NCI-H146 treated with DMSO at 0.1 percent for 48 hours (cell line): ENCODE measurements at regions not wholly inside any gene's neighbourhood (a gene's known extent, or its start where the extent isn't known, plus 50 kb on each side); places are given as distances from the start of the nearest gene placed in this dataset.
A peak's percentile ranks its signal among the peaks of the same experiment; 100 is the strongest.
"Not testable (repeated sequence)": the region's sequence is repeated elsewhere in the genome, so short reads cannot be mapped to it uniquely, and the experiment has no call there.

ENCODE experiments used
- DNase-seq: peaks from one replicate; lab custom pipeline; 2025; ENCODE audit not compliant: unreplicated experiment; lab: John Stamatoyannopoulos, UW

GRCh38 chr2:35821675-35822074, 533.9 kb upstream of the CRIM1 start:
- peak; percentile 84 for DNase-seq

- DNase-seq: no peak
Observed at GRCh38 chr2:35820391-35820790, 535.2 kb upstream of the CRIM1 start.

GRCh38 chr2:35819033-35819432, 536.5 kb upstream of the CRIM1 start:
- no peak for DNase-seq

DNA sequence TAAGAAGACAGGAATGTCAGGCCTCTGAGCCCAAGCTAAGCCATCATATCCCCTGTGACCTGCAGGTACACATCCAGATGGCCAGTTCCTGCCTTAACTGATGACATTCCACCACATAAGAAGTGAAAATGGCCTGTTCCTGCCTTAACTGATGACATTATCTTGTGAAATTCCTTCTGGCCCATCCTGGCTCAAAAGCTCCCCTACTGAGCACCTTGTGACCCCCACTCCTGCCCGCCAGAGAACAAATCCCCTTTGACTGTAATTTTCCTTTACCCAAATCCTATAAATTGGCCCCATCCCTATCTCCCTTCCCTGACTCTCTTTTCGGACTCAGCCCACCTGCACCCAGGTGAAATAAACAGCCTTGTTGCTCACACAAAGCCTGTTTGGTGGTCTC, 537.2 kb upstream of the CRIM1 start:
- DNase-seq: not testable (repeated sequence)

DNA sequence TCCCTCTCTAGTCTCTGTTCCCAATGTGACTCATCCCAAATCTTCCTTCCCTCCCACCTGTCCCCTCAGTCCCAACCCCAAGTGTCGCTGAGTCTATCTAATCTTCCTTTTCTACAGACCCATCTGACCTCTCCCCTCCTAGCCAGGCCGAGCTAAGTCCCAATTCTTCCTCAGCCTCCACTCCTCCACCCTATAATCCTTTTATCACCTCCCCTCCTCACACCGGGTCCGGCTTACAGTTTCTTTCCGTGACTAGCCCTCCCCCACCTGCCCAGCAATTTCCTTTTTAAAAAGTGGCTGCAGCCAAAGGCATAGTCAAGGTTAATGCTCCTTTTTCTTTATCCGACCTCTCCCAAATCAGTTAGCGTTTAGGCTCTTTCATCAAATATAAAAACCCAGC, 541.0 kb upstream of the CRIM1 start:
- not testable (repeated sequence) for DNase-seq

DNA sequence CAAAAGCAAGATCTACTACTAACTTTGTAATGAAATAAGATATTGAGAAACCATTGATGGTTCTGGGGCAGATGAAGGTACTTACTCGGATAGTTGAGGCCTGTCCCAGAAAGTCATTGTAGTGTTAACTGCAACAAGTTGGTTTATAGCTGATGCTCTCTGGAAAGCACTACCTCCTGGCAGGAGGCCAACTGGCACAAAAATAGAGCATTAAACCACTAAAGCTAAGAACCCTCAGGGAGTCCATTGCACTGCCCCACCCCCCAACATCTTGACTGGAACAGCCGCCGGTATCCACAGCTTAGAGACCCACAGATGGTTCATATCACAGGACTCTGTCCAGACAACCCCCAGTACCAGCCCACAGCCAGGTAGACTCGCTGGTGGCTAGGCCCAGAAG, 552.5 kb upstream of the CRIM1 start:
- no peak for DNase-seq

- no peak for DNase-seq
Observed at GRCh38 chr2:35794796-35795450, 560.7 kb upstream of the CRIM1 start.

- DNase-seq: no peak
Observed at GRCh38 chr2:35790292-35790691, 565.3 kb upstream of the CRIM1 start.

DNA sequence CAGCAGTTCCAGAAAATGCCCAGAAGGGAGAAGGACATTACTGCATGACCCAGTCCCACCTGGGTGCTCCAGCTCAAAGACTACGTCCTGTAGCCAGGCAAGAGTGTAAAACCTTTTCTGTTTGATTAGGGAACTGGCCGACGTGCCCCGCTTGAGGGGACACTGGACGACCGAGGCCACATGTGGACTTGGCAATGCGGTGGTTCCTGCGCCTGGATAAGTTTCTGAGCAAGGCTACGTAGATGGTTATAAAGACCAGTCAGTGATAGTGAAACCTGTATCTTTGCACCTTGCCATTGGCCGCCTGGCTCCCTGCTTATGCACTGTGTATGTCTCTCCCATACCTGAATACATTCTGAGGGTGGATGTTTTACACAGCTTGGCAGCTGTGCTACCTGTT, 567.0 kb upstream of the CRIM1 start:
- no peak for DNase-seq

- no peak for DNase-seq
Observed at GRCh38 chr2:35787302-35788031, 568.1 kb upstream of the CRIM1 start.

- DNase-seq: no peak
Observed at GRCh38 chr2:35785564-35785963, 570.0 kb upstream of the CRIM1 start.

DNA sequence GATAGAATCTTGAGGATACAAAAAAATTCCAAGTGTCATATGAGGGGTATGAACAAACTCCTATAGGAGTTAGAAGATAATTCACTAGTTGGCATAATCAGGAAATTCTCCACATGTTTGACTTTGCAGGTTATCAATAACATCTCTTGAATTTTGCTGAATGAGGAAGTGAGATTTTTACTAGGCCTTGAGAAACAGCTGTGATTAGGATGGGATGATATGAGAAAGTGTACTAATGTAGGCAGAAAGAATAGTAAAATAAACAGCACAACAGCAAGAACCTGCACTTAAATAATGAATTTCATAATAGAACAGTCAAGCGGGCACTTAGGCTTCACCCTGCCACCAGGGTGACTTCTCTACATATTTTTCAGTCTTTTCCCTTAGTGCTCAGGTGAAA, 570.8 kb upstream of the CRIM1 start:
- no peak for DNase-seq

- no peak for DNase-seq
Observed at GRCh38 chr2:35783723-35784122, 571.9 kb upstream of the CRIM1 start.

GRCh38 chr2:35741556-35741955, 614.0 kb upstream of the CRIM1 start:
- no peak for DNase-seq

GRCh38 chr2:35731674-35732073, 623.9 kb upstream of the CRIM1 start:
- no peak for DNase-seq

GRCh38 chr2:35714883-35715282, 640.7 kb upstream of the CRIM1 start:
- no peak for DNase-seq

- no peak for DNase-seq
Observed at GRCh38 chr2:35708411-35708923, 647.1 kb upstream of the CRIM1 start.

DNA sequence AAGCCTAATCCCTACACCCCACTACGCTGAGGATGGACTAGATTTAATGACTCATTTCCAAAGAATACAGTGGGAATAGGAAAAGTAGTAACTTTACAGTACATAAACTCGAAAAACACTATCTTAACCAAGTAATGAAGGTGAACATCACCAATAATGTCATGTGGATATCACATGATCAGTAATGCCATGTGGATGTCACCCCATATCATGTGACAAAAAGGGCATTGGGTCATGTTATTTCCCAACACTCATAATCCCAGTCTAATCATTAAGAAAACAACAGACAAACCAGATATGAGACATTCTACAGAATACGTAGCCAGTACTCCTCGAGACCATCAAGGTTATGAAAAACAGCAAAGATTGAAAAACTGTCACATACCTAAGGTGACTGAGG, 667.3 kb upstream of the CRIM1 start:
- no peak for DNase-seq

DNA sequence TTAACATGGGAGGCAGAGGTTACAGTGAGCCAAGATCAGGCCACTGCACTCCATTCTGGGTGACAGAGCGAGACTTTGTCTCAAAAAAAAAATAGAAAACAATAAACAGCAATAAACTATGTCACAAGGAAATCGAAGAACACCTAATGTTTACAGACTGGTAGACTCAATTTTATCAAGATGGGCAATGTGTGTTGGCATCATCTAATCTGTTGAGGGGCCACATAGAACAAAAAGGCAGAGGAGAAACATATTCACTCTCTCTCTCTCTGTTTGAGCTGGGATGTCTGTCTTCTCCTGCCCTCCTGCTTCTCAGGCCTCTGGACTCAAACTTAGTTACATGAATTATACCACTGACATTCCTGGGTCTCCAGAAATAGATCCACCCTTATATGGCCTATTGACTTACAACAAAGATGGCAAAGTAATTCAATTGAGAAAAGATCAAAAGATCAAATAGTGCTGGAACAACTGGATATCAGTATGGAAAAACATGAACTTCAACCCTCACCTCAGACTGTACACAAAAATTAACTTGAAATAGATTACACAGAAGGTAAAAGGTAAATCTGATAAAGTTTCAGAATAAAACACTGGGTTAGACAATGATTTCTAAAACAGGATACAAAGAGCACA, 703.8 kb upstream of the CRIM1 start:
- DNase-seq: no peak

DNA sequence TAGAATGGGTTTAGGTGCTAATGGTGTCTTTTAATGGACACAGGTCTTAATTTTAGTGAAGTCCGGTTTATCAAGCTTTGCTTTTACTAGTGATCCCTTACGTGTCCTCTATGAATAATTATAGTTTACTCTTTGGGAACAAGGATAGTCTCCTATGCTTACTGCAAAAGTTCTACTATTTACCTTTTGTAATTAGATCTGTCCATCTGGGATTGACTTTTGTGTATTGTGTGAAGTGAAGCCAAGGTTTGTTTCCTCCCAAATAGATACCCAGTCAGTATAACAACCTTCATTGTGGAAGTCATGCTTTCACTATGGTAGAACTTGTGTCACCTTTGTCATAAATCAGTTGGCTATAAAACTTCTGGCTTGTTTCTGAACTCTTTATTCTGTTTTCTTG, 740.9 kb upstream of the CRIM1 start:
- no peak for DNase-seq

GRCh38 chr2:35606394-35606793, 749.2 kb upstream of the CRIM1 start:
- no peak for DNase-seq

GRCh38 chr2:35598310-35598709, 757.3 kb upstream of the CRIM1 start:
- no peak for DNase-seq
